ENCODE measurements at regions not wholly inside any gene's neighbourhood (a gene's known extent, or its start where the extent isn't known, plus 50 kb on each side); places are given as distances from the start of the nearest gene placed in this dataset.
"Not testable (repeated sequence)": the region's sequence is repeated elsewhere in the genome, so short reads cannot be mapped to it uniquely, and the experiment has no call there.

DNA sequence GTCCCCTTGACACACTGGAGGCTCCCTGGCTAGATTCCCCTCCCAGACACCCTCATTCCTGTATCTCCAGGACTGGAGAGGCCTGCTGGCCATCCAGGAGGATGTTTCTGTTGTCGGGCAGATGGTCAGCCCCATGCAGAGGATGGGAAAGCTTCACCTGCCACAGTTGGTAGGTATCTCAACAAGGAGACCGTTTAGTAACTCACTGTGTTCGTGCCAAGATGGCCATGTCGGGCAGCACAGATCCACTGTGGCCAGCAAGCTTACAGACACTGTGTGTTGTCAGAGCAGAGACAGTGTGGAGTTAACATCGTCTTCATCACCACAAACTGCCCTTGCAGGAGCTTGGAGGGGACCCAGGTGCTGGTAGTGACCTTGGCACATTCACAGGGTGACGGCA is 390.9 kb downstream of the SEC14L1 start:
- no peak for TF ChIP-seq CTCF (IDR thresholded peaks at IDR 0.05; ENCODE audit: borderline replicate concordance, control extremely low read depth, extremely low read depth, insufficient read depth, missing control alignments)
- no peak for DNase-seq (ENCODE audit: low spot score)
- in situ Hi-C loops (cut with MboI; ENCODE audit: low sequenced_read_pairs, unreplicated experiment), result no loop called here

DNA sequence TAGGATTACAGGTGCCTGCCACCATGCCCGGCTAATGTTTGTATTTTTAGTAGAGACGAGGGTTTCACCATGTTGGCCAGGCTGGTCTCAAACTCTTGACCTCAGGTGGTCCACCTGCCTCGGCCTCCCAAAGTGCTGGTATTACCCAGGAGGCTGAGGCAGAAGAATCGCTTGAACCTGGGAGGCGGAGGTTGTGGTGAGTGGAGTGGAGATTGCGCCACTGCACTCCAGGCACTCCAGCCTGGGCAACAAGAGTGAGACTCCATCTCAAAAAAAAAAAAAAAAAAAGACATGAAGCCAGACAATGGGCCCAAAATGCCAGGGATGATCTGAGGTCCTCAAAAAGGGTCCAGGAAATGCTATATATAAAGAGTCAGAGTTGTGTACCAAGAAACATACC is 392.9 kb downstream of the SEC14L1 start:
- in situ Hi-C loops (cut with MboI; ENCODE audit: low sequenced_read_pairs, unreplicated experiment); DNase-seq (ENCODE audit: low spot score): not testable (repeated sequence)

GRCh38 chr17:77534137-77534536 is 393.4 kb downstream of the SEC14L1 start:
- in situ Hi-C loops (cut with MboI; ENCODE audit: low sequenced_read_pairs, unreplicated experiment), result no loop called here
- TF ChIP-seq CTCF (IDR thresholded peaks at IDR 0.05; ENCODE audit: borderline replicate concordance, control extremely low read depth, extremely low read depth, insufficient read depth, missing control alignments), result no peak
- DNase-seq (ENCODE audit: low spot score), result no peak

GRCh38 chr17:77535435-77535834 is 394.7 kb downstream of the SEC14L1 start:
- in situ Hi-C loops (cut with MboI; ENCODE audit: low sequenced_read_pairs, unreplicated experiment), result no loop called here
- no peak for DNase-seq (ENCODE audit: low spot score)
- no peak for TF ChIP-seq CTCF (IDR thresholded peaks at IDR 0.05; ENCODE audit: borderline replicate concordance, control extremely low read depth, extremely low read depth, insufficient read depth, missing control alignments)

- in situ Hi-C loops (cut with MboI; ENCODE audit: low sequenced_read_pairs, unreplicated experiment), result no loop called here
- no peak for DNase-seq (ENCODE audit: low spot score)
- TF ChIP-seq CTCF (IDR thresholded peaks at IDR 0.05; ENCODE audit: borderline replicate concordance, control extremely low read depth, extremely low read depth, insufficient read depth, missing control alignments), result no peak
Observed at GRCh38 chr17:77535892-77536291, 395.1 kb downstream of the SEC14L1 start.

DNA sequence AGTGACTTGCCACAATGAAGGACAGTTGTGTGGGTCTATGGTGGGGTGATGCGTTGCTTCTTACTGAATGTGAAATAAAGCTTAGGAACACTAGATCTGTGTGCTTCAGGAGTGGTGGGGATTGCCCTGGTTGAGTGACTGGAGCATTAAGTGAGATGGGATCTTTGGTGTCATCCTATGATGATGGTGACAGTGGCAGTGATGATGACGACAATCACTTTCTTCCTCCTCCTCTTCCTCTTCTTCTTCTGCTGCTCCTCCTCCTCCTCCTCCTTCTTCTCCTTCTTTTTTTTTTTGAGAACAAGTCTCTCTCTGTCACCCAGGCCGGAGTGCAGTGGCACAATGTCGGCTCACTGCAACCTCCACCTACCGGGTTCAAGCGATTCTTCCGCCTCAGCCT is 396.8 kb downstream of the SEC14L1 start:
- TF ChIP-seq CTCF (IDR thresholded peaks at IDR 0.05; ENCODE audit: borderline replicate concordance, control extremely low read depth, extremely low read depth, insufficient read depth, missing control alignments), result no peak
- DNase-seq (ENCODE audit: low spot score), result no peak
- in situ Hi-C loops (cut with MboI; ENCODE audit: low sequenced_read_pairs, unreplicated experiment), result no loop called here

GRCh38 chr17:77540531-77540930 is 399.8 kb downstream of the SEC14L1 start:
- in situ Hi-C loops (cut with MboI; ENCODE audit: low sequenced_read_pairs, unreplicated experiment), result no loop called here
- no peak for TF ChIP-seq CTCF (IDR thresholded peaks at IDR 0.05; ENCODE audit: borderline replicate concordance, control extremely low read depth, extremely low read depth, insufficient read depth, missing control alignments)

More at GRCh38 chr17:77540531-77540930, 399.8 kb downstream of the SEC14L1 start:
- DNase-seq (ENCODE audit: low spot score), result no peak
